ENCODE measurements at regions not wholly inside any gene's neighbourhood (a gene's known extent, or its start where the extent isn't known, plus 50 kb on each side); places are given as distances from the start of the nearest gene placed in this dataset.

DNA sequence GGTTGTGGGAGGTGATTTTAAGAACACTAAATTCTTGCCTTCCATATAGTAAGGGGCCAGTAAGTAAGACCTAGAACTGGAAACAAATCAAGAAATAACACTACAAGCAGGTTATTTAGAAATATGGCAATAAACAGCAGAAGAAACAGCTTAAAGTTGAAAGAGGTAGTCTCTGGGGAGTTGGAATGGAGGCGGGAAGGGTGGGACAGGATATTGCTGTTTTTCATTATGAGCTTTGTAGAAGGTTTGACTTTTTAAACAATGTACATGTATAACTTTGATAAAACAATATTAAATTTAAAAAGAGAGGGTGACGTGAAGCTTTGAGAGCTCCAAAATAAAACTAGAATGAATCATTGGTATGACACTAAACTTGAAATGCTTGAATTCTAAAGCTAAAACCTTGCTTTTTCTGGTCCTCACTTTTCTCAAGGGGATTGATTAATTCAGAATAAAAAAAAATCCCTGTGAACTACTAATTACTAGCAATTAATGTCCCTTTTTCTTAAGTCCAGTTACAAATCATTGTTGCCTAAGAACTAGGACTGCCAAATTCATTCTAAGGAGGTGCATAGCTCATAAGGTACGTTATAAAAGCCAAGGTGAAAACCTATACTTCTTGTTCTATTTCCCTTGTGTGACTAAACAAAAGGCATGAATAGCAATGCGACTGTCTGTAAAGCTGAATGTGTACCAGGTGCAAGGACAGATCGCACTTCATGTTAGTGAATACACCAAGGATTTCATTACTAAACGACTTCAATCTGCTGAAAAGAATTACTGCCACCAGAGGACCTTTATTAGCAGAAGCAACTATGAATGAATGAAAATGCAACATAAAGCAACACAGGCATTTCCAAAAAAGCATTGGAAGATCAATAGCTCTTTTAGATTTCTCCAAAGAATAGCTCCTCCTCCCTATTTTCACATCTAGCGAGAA lies 177.5 kb downstream of the RBM43 start:
- DNase-seq (ENCODE audit: low read depth, low spot score): no peak

DNA sequence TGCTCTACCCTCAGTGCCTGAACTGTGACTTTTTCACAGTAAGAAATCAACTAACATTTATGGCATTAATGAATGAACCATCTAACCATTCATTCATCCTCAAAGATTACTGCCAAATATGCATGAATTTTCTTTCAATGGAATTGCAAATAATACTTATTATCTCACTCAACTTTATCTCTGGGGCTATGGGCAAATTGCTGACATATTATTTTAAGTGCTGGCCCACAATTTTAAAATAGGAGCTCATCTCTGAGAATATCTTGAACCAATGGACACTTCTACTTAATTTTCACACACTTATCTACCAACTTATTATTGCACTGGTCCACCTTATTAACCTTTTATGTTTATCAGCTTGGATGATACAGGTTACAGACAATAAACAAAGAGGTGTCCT lies 182.8 kb downstream of the RBM43 start:
- no peak for DNase-seq (ENCODE audit: low read depth, low spot score)

DNA sequence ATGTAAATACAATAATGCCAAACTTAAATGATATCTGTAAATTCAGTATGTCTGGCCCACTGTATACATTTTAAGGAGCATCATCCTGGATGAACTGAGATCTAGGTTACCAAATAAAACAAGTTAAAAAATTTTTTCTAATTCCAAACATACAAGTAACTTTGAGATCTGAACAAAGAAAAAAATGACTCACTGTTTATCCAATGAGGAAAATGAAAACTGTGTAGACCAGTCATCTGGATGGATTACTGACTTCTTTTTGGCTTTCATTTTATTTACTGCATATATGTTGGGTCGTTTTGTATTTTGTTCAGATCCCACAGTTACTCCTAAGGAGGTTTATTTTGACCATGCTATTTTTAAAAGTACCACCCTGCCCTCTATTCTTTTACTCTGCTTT lies 189.8 kb downstream of the RBM43 start:
- no peak for DNase-seq (ENCODE audit: low read depth, low spot score)

DNA sequence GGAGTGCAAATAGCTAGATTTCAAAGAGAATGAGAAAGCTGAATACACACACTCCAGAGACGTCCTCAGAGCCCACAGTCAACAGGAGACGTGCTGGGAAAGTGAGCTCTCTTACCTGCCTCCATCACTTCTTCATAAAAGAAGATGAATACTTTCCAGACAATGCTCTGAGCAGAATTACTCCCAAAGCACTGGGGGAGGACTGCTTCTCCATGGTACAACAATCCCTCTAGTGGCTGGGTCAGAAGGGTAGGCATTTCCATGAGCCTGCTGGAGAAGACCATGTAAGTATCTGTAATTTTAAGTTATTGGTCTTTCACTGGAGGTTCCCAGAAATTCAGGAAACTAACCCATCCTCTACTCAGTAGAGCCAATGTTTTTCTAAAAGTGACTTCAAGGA lies 190.3 kb downstream of the RBM43 start:
- no peak for DNase-seq (ENCODE audit: low read depth, low spot score)

DNA sequence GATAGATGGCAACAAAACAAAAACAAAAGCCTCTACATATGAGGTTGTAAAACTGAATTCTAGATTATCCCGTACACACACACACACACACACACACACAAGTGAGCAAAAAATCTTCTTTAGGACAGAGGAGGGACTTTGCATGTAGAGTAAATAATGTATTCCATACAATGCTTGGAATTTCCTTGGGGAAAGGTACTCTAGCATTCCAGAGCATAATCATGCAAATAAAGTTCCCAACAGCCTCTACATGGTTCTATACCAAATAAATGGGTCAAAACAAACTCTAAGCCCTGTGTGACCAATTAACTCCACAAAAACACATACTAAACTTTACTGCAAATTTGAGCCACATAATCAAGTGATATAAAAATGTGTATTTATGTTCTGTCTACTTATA lies 191.4 kb downstream of the RBM43 start:
- DNase-seq (ENCODE audit: low read depth, low spot score): no peak

DNA sequence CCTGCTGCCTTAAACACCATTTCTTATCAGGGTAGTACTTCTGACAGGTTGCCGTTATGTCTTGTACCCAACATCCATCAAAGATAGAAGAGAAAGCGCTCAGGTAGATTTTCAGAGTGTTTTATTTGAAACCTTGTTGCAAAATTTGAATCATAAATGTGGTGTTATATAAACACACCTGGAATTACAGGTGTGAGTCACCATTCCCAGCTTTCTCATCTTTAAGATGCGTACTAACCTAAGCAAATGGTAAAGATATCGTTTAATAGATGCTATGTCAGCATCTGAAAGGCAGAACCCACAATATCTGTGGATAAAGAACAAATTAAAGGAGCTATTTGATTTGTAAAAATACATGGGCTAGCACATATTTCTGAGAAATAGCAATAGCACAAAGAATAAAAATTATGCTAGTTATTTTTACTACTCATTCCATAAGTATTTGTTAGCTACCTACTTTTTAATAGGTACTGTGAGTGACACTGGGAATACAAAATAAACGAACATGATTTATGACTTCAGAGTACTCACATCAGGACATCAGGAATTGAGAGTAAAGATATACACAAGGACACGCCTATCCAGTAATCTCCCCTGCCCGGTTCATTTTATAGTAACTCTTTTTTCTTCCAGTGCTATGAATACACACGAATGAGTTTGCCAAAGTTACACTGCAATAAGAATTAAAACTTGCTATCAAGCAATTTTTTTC lies 193.8 kb downstream of the RBM43 start:
- DNase-seq (ENCODE audit: low read depth, low spot score): no peak

DNA sequence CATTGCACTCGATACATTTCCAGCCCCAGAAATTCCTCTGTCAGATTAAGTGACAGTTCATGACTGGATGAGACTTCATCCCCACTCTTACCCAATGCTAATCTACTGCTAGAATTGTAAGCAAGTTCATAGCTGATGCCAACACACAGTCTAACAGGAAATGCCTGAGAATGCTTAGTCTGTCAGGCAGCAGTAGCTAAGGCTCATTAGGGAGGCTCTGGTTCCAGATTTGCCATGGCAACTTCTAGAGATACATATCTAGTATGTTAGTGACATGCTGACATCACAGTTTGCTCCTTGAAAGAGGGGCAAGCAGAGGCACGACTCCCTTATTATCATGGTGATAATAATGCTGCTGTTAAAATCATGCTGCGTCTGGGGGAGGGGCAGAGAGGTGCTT lies 198.4 kb downstream of the RBM43 start:
- peak; percentile 3 for DNase-seq (ENCODE audit: low read depth, low spot score)

DNA sequence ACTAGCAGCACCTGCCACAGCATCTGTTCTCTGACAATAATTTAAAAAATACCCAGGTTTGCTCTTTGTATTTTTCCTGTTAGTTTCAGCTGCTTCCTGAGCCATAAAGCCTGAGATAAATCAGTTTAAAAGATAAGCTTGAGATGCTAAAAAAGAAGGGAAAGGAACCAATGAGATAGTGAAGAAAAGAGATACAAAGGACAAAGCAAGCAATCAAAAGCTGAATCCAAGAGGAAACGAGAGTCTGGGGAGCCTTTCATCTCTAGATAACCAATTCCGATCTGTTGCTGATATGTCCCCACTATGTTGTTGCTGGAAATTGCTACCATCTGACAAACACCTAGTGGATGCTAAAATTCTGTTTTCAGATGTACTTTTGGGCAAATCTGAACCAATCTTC lies 201.4 kb downstream of the RBM43 start:
- DNase-seq (ENCODE audit: low read depth, low spot score): no peak

DNA sequence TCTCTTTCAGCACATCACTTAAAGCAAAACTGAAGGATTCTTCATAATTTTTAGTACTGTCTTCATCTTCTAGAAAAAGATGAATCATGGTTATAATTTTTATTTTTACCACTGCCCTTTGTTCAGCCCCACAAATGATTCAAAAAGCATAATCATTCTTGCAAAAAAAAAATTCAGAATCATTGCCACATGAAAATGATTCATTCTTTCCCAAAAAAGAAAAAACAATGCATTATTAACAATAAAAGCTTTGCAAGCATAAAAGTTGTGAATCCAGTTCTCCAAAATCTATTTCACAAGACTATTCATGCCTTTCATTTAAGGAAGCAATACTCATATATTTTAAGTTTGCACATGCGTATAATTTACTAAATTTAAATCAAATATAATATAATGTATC lies 204.8 kb downstream of the RBM43 start:
- DNase-seq (ENCODE audit: low read depth, low spot score): no peak

DNA sequence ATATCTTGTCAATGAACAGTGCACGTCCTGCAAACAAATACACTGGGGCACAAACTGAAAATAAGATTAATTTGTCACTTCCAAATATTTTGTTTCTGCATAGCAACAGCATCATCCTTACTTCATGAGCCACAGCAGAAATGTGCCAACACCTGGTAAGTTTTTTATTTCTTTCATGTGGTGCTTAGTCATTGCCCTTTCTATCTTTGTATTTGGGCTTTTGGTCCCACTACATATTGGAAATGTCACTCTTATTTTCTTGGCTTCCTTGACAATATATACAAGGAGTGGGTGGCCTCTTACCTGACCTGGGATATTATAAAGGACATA lies 208.0 kb downstream of the RBM43 start:
- DNase-seq (ENCODE audit: low read depth, low spot score): no peak

DNA sequence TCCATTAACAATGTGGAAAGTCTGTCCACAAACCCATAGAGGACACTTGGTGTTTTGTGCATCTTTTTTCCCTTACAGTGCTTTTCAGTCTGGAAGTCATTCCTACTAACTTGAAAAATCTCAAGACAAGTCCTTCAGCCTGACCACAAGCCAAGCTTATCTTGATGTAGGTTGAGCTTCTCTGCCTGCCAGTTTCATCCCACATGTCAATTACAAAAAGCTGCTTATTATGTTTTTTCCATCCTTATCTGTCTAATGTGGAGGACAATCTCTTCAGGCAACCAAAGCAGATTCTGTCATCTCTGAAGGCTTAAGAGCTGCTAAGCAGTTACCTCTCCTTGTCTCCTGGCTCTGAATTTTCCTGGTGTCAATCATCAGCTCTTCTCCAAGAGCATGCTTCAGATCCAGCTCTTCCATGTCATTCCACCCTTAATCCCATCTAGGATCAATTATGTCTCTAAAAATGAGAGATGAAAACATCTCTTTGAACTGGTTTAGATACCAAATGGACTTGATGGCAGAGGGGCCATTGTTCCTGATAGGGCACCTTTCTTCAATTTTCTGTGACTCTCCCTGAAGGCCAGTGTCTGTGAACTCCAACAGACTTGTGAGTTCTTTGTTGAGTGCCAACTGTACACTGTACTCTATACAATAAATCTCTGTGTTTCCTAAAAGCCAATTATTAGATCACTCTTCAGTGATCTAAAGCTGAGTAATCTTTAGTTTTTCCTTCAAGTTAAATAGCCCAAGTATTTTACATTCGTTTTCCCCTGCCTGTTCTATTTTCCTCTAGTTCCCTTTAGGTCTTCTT lies 208.6 kb downstream of the RBM43 start:
- no peak for DNase-seq (ENCODE audit: low read depth, low spot score)

DNA sequence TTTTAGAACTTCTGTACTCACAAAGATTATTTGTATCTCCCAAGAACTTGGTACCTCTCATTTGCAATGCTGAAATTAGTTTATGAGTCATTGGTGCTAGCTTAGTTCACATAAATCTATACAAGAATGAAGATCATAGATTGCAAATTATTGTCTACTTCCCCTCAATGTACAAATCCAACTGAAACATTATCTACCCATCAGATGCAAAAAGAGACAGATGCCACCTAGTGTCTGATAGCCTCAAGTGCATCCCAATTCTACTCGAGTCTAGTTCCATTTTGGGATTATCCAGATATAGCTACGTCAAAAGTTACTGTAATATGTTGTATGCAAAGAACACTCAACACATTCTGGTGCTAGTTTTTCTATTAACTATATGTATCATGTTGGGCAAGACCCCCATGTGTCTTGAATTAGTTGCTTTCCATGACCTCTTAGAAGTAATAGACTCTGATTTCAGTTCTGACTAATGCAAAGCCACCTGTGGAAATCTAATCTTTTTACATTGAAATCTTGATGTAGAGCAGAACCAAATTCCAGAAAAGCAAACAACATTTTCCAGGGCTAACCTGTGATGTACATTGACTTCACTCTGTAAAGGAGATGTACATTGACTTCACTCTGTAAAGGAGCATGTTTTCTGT lies 210.0 kb downstream of the RBM43 start:
- peak; percentile 3 for DNase-seq (ENCODE audit: low read depth, low spot score)

DNA sequence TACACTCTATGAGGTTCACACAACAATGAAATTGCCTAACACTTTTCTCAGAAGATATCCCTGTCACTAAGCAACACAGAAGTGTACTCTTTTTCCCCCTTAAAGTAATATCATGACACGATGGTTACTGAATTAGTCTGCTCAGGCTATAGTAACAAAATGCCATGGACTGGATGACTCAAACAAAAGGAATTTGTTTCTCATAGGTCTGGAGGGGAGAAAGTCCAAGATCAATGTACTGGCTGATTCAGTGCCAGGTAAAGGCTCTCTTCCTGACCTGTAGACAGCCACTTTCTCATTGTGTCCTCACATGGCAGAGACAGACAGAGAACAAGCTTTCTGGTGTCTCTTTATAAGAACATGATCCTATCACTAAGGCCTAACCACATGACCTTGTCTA lies 211.9 kb downstream of the RBM43 start:
- no peak for DNase-seq (ENCODE audit: low read depth, low spot score)

DNA sequence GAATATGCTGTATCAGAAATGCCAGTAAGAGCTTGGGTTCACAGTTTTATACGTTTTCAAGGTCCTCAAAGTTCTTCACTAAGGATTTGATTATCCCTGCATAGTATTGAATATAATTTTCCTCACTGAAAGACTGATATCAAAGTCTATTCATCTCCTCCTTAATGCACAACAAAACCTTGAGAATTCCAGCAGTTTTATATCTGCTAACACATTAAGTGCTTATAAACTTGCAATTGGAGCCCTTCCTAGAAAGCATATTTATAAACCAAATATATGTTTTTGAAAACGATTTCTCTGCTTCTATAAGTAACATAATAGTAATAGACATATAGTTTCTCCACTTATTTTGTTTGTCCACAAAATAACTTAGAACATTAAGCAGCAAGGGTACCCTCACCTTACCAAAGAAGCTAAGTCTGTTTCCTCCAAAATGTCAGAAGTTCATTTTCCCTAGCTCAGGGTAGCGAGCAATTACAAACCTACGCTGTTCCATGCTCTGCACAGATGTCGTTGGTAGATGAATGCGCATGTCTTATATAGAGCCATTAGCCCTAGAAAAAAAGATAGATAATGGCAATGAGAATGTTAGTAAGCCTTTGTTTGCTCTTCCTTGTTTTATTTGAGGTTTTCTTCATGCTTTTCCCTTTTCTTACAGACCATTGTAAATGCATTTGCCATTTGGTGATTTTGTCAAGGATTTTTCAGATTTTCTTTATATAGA lies 213.2 kb downstream of the RBM43 start:
- no peak for DNase-seq (ENCODE audit: low read depth, low spot score)

DNA sequence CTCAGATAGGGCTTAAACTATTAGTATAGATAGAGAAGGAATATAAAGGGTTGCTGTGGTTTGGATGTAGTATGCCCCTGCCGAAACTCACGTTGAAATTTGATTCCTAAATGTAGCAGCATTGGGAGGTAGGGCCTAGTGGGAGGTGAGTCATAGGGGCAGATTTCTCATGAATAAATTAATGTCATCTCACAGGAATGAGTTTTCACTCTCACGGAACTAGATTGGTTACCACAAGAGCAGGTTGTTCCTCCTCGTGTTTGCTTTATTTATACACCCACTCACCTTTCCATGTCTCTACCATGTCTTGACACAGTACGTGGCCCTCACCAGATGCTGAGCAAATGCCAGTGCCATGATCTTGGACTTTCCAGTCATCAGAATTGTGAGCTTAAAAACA lies 218.2 kb downstream of the RBM43 start:
- DNase-seq (ENCODE audit: low read depth, low spot score): no peak

DNA sequence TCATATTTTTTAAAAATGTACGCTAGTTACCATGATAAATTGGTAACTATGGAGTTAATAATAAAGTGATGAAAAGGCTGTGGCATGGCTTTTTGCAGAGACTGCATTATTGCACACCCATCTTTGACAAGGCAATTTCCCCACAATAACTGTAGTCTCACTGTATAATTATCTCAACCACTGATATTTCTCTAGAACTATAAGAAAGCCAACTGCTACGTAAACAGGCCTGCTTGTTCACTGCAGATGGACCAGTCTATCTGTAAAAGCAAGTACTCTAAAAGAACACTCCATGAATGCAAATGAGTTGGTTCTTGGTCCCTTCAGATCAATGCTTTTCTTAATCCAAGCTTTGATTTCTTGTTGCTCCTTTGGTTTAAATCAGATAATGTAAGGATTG lies 218.7 kb downstream of the RBM43 start:
- DNase-seq (ENCODE audit: low read depth, low spot score): no peak

DNA sequence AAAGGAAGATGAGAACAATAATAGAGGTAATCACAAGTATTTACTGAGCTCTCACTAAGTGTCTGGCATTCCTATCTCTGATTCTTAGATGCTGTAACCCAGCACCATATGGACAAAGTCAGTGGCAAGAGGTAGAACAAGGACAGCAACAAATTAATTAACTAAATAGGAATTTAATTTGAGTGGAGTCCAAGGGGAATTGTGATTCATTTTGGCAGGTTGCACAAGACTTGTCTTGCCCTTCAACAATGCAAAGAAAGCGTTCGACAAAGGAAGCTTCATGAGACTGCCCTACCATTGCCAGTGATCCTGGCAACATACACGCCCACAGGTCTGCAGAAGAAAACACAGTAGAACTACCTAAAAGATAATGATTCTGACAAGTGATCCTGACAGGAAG lies 221.6 kb downstream of the RBM43 start:
- DNase-seq (ENCODE audit: low read depth, low spot score): no peak

DNA sequence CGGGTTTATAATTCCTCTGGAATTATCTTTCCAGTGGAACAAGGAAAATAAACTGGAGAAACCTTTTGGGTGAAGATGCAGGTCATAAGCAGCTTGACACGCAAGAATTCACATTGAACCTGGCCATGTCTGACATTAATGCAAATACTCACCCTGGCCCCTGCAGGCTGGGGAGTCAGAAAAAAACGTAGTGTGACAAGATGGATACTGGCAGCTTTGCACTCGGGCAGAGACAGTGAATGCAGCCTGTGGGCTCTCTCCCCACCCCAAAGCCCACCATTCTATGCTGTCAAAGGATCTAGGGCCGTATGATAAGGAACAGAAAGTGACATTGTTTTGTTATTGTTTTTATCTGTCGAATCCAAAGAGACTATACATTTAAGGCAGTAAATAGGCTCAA lies 223.1 kb downstream of the RBM43 start:
- no peak for DNase-seq (ENCODE audit: low read depth, low spot score)

DNA sequence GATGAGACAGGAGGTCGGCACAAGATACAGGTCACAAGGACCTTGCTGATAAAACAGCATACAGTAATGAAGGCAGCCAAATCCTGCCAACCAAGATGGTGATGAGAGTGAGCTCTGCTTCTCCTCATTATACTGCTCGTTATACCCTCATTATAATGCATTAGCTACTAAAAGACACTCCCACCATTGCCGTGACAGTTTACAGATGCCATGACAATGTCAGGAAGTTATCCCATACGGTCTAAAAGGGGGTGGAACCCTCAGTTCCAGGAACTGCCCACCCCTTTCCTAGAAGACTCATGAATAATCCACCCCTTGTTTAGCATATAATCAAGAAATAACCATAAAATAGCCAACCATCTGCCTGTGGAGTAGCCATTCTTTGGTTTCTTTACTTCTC lies 224.2 kb downstream of the RBM43 start:
- DNase-seq (ENCODE audit: low read depth, low spot score): no peak

DNA sequence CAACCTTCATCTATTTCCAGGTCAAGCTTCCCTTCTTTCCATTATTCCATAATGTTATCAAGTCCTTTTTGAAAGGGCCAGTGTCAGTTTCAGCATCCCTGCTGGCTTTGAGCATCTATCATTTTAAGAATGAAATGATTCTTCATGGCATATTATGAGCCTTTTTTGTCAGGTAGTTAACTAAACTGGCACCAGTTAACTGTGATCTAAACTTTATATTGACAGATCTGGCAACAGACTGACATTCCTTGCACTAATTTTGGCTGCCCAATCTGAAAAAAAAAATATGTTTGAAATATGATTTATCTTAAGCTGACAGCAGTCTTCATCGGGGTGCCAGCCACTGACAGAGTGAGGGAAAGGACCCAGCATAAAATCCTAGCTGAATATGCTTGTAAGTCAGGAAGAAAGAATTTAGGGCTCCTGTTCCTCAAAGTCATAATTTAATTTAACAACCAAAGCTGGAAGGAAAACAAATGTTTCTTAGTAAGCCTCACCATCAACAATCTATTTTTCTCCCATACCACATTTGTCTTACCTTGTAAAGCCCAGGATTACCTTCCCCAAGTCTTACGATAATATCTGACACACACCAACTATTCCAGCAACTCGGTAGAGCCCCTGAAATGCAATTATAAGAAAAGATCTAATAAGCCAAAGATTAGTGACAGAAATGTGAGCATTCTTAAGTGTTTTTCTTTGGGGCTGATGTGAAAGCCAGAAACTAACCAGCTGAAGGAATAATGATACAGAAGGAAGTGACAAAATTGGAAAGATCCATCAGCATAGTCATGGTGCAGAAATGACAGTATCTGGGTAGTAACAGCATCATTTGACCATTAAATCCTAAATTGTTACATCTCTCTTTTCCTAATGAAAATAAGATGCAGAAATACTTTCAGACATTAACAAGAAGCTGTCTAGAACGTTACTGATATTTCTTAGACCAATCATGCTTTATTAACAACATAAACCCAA lies 228.1 kb downstream of the RBM43 start:
- DNase-seq (ENCODE audit: low read depth, low spot score): no peak
